HepG2 (cell line): ENCODE measurements at regions not wholly inside any gene's neighbourhood (a gene's known extent, or its start where the extent isn't known, plus 50 kb on each side); places are given as distances from the start of the nearest gene placed in this dataset.

ENCODE experiments used
- ATAC-seq: fragments of 200-7000 bp; cut with Tn5 transposase; 3 replicates; pipeline ENCODE4 v1.9.1; 2020; ENCODE audit warnings: mild to moderate bottlenecking, moderate library complexity
- BruUV-seq: library from RNA; stranded (reverse); fragments of 400-500 nt; replicated peaks from 2 replicates; lab custom pipeline; 2021; lab: Mats Ljungman, UMichigan
- CTCF ChIA-PET: fragments of 300-600 bp; formaldehyde crosslinking; extraction: SDS; loops from one replicate; lab custom pipeline; 2021; ENCODE audit warnings: low total read pairs, inconsistent platforms, low intra/inter-chr PET ratio; lab: Yijun Ruan, JAX
- POLR2A ChIA-PET: fragments of 350-600 bp; sonication (Branson Sonifier 250); formaldehyde crosslinking; loops from one replicate; lab custom pipeline; 2020; ENCODE audit warnings: antibody characterized with exemption, inconsistent platforms; lab: Yijun Ruan, JAX
- DNase-seq: peaks from one replicate; pipeline ENCODE4 v3.0.0-alpha.2; 2015; ENCODE audit warnings: low spot score
- FAIRE-seq: peaks from 3 replicates; lab custom pipeline; 2011; peaks lifted over from hg19 to GRCh38; lab: Jason Lieb, UNC
- H2AFZ ChIP-seq: one replicate; pipeline ENCODE4 v1.6.1; 2011; ENCODE audit warnings: low read length, inconsistent platforms
- H3K27ac ChIP-seq: fragments of 300-600 bp; 3 replicates; pipeline ENCODE4 v1.8.0; 2011; ENCODE audit warnings: mixed run types, mild to moderate bottlenecking, mixed read lengths, low read length, inconsistent platforms; ENCODE audit not compliant: insufficient read depth; ENCODE audit errors: extremely low read length
- H3K27me3 ChIP-seq, 2 experiments: fragments of 200-600 bp in 1 of 2; 2 replicates in 1 of 2; 3 replicates in 1 of 2; pipeline versions ENCODE4 v1.6.0 to v1.8.0; 2011; ENCODE audit warnings: low read length in 2 of 2, mild to moderate bottlenecking in 2 of 2, moderate library complexity in 2 of 2, inconsistent platforms in 1 of 2; ENCODE audit not compliant: insufficient read depth in 2 of 2, control insufficient read depth in 1 of 2
- H3K36me3 ChIP-seq, 2 experiments: fragments of 200-600 bp in 1 of 2; replicated peaks in 1 of 2; 2 replicates in 1 of 2; 3 replicates in 1 of 2; pipeline versions ENCODE4 v1.5.1 to v1.8.0; 2011; ENCODE audit warnings: low read length in 2 of 2, inconsistent platforms in 1 of 2; ENCODE audit not compliant: insufficient read depth in 2 of 2, control insufficient read depth in 1 of 2
- H3K4me1 ChIP-seq: 2 replicates; pipeline ENCODE4 v1.5.1; 2012; ENCODE audit warnings: low read length, inconsistent platforms; ENCODE audit not compliant: insufficient read depth
- H3K4me2 ChIP-seq: 2 replicates; pipeline ENCODE4 v1.6.0; 2011; ENCODE audit warnings: low read depth, low read length, inconsistent platforms
- H3K4me3 ChIP-seq, 3 experiments: fragments of 200-600 bp in 1 of 3; sonication (generic), shearing (Covaris generic) in 1 of 3; replicated peaks in 1 of 3; 2 replicates each; pipeline ENCODE4 v1.5.1; 2011 to 2016; ENCODE audit warnings: low read length in 3 of 3, inconsistent platforms in 2 of 3, low read depth in 2 of 3, mild to moderate bottlenecking in 2 of 3, control low read depth in 1 of 3, mixed read lengths in 1 of 3; ENCODE audit not compliant: insufficient read depth in 1 of 3
- H3K79me2 ChIP-seq: one replicate; pipeline ENCODE4 v1.6.1; 2011; ENCODE audit warnings: low read length, inconsistent platforms; ENCODE audit not compliant: insufficient read depth
- H3K9ac ChIP-seq: 2 replicates; pipeline ENCODE4 v1.6.0; 2011; ENCODE audit warnings: mild to moderate bottlenecking, low read depth, low read length, inconsistent platforms; ENCODE audit not compliant: insufficient read depth
- H3K9me3 ChIP-seq: 2 replicates; pipeline ENCODE4 v1.5.1; 2012; ENCODE audit warnings: mild to moderate bottlenecking, low read length
- H4K20me1 ChIP-seq: 2 replicates; pipeline ENCODE4 v1.6.0; 2011; ENCODE audit warnings: inconsistent platforms, mild to moderate bottlenecking, low read length, moderate library complexity; ENCODE audit not compliant: insufficient read depth
- GMEB1 ChIP-seq: sonication (generic); formaldehyde crosslinking; IDR thresholded peaks from 2 replicates; pipeline ENCODE4 v1.5.1; 2020; ENCODE audit warnings: missing genetic modification reagents, mild to moderate bottlenecking, borderline replicate concordance
- MAX ChIP-seq: IDR thresholded peaks from 2 replicates; pipeline ENCODE4 v1.6.1; 2012; ENCODE audit warnings: inconsistent platforms
- MLXIP ChIP-seq: sonication (generic); formaldehyde crosslinking; IDR thresholded peaks from 2 replicates; pipeline ENCODE4 v1.9.0; 2021; ENCODE audit warnings: missing genetic modification reagents, borderline replicate concordance
- STAG1 ChIP-seq: sonication (generic); formaldehyde crosslinking; IDR thresholded peaks from 2 replicates; pipeline ENCODE4 v1.4.0; 2020; ENCODE audit warnings: missing genetic modification reagents
- ZBTB20 ChIP-seq: sonication (generic); formaldehyde crosslinking; IDR thresholded peaks from 2 replicates; pipeline ENCODE4 v1.8.1; 2023; ENCODE audit warnings: missing genetic modification reagents, low read depth, mild to moderate bottlenecking, borderline replicate concordance
- ZBTB40 ChIP-seq, 2 experiments: fragments of 450-650 bp in 1 of 2; sonication (generic) in 1 of 2; formaldehyde crosslinking in 1 of 2; IDR thresholded peaks; 2 replicates each; pipeline versions ENCODE4 v1.6.1 to v1.8.0; 2016 to 2022; ENCODE audit warnings: antibody characterized with exemption in 1 of 2, mild to moderate bottlenecking in 1 of 2, missing genetic modification reagents in 1 of 2
- ZNF878 ChIP-seq: sonication (generic); formaldehyde crosslinking; IDR thresholded peaks from 2 replicates; pipeline ENCODE4 v1.8.1; 2023; ENCODE audit warnings: mild to moderate bottlenecking, missing genetic modification reagents, moderate library complexity
- in situ Hi-C: cut with HindIII; loops from 2 replicates; pipeline ENCODE4 v1.10.0; 2017; ENCODE audit warnings: low pct_unique_long_range_greater_than_20kb; ENCODE audit not compliant: extremely low pct_ligation_motif_present
- intact Hi-C: fragments of 100-400 bp; cut with micrococcal nuclease; formaldehyde crosslinking; loops from one replicate; pipeline ENCODE4 v1.10.0; 2022; ENCODE audit not compliant: unreplicated experiment

GRCh38 chr5:29229461-29229860 lies 1964.0 kb upstream of the CDH6 start (continued):
- TF ChIP-seq MLXIP, result no peak
- TF ChIP-seq GMEB1 (CRISPR knock-in tag), result no peak
- TF ChIP-seq ZBTB20 (CRISPR knock-in tag), result no peak
- no peak for TF ChIP-seq MAX

GRCh38 chr5:29218138-29218537 lies 1975.3 kb upstream of the CDH6 start:
- H4K20me1 ChIP-seq, result no peaks in the 10 kb centered on the region
- ATAC-seq (no peak), DNase-seq (peak; percentile 2), FAIRE-seq (no peak)
- TF ChIP-seq STAG1 (CRISPR knock-in tag) (peak; percentile 26), ZBTB40 (IDR thresholded peaks at IDR 0.05) (no peak), ZBTB40 (CRISPR knock-in tag; IDR thresholded peaks at IDR 0.05) (no peak), ZNF878 (no peak)
- no peak overlapping the region for H3K4me2 ChIP-seq
- ChIA-PET POLR2A (no interaction called here), CTCF (interaction anchor here (1.4 kb wide), 1 partner anchor 213 kb away, joined by 5 read pairs; no protein-coding TSS in a partner anchor)
- no peaks in the 10 kb centered on the region for H3K79me2 ChIP-seq
- in situ Hi-C loops (no loop called here), intact Hi-C loops (no loop called here)
- no peak overlapping the region for H3K4me3 ChIP-seq
- no peaks in the 10 kb centered on the region for H3K27me3 ChIP-seq
- H2AFZ ChIP-seq, result no peak overlapping the region
- BruUV-seq, result no TSS peak
- no peaks in the 10 kb centered on the region for H3K9me3 ChIP-seq
- no peaks in the 10 kb centered on the region for H3K36me3 ChIP-seq
- H3K9ac ChIP-seq, result no peak overlapping the region
- no peaks in the 10 kb centered on the region for H3K4me1 ChIP-seq
- no peak overlapping the region for H3K27ac ChIP-seq
